HEK293 (cell line): ENCODE measurements at regions not wholly inside any gene's neighbourhood (a gene's known extent, or its start where the extent isn't known, plus 50 kb on each side); places are given as distances from the start of the nearest gene placed in this dataset.

Source experiments
- CTCF ChIA-PET: fragments of 350-600 bp; formaldehyde crosslinking; extraction: SDS; loops from one replicate; lab custom pipeline; 2021; ENCODE audit warnings: antibody characterized with exemption; lab: Yijun Ruan, JAX
- POLR2A ChIA-PET: fragments of 300-600 bp; formaldehyde crosslinking; extraction: SDS; loops from one replicate; lab custom pipeline; 2020; ENCODE audit warnings: antibody characterized with exemption, inconsistent platforms; lab: Yijun Ruan, JAX
- H3K27ac ChIP-seq: fragments of 200-500 bp; sonication (Bioruptor generic); 2 replicates; pipeline ENCODE4 v1.5.1; 2014; ENCODE audit warnings: low read depth, low read length, control low read depth, inconsistent platforms; ENCODE audit errors: extremely low read depth
- H3K36me3 ChIP-seq, 2 experiments: fragments of 200-500 bp in 1 of 2; sonication (Bioruptor generic) in 1 of 2; 1 replicate in 1 of 2; 2 replicates in 1 of 2; pipeline ENCODE4 v1.5.1; 2014 to 2017; ENCODE audit warnings: inconsistent platforms in 2 of 2, low read length in 2 of 2; ENCODE audit not compliant: control insufficient read depth in 2 of 2, insufficient read depth in 1 of 2
- H3K4me1 ChIP-seq: fragments of 200-500 bp; sonication (Bioruptor generic); 2 replicates; pipeline ENCODE4 v1.5.1; 2014; ENCODE audit warnings: mild to moderate bottlenecking, low read length, inconsistent platforms; ENCODE audit not compliant: control insufficient read depth, insufficient read depth
- H3K4me3 ChIP-seq: 2 replicates; pipeline ENCODE4 v1.5.1; 2011; ENCODE audit warnings: low read depth, mild to moderate bottlenecking, control low read depth, low read length, moderate library complexity
- H3K9me3 ChIP-seq: fragments of 200-500 bp; sonication (Bioruptor generic); 2 replicates; pipeline ENCODE4 v1.5.1; 2014; ENCODE audit warnings: low read depth, low read length, inconsistent platforms; ENCODE audit not compliant: control insufficient read depth, insufficient read depth
- KLF9 ChIP-seq: fragments of 450-650 bp; formaldehyde crosslinking; IDR thresholded peaks from 2 replicates; pipeline ENCODE4 v1.5.1; 2016; ENCODE audit warnings: missing biosample characterization, missing genetic modification characterization, low read depth
- PRDM2 ChIP-seq: fragments of 450-650 bp; formaldehyde crosslinking; IDR thresholded peaks from 2 replicates; pipeline ENCODE4 v1.5.1; 2016; ENCODE audit warnings: missing biosample characterization, missing genetic modification characterization, borderline replicate concordance
- ZBTB1 ChIP-seq: fragments of 450-650 bp; formaldehyde crosslinking; IDR thresholded peaks from 2 replicates; pipeline ENCODE4 v1.5.1; 2016; ENCODE audit warnings: missing biosample characterization, missing genetic modification characterization
- ZBTB8A ChIP-seq: fragments of 450-650 bp; formaldehyde crosslinking; IDR thresholded peaks from 2 replicates; pipeline ENCODE4 v1.5.1; 2016; ENCODE audit warnings: missing biosample characterization, missing genetic modification characterization
- ZNF140 ChIP-seq: fragments of 450-650 bp; formaldehyde crosslinking; IDR thresholded peaks from 2 replicates; pipeline ENCODE4 v1.5.1; 2016; ENCODE audit warnings: missing biosample characterization, missing genetic modification characterization
- ZNF16 ChIP-seq: fragments of 450-650 bp; formaldehyde crosslinking; IDR thresholded peaks from 2 replicates; pipeline ENCODE4 v1.5.1; 2016; ENCODE audit warnings: low read depth, missing biosample characterization, missing genetic modification characterization
- ZNF18 ChIP-seq: fragments of 450-650 bp; formaldehyde crosslinking; IDR thresholded peaks from 2 replicates; pipeline ENCODE4 v1.5.1; 2016; ENCODE audit warnings: missing biosample characterization, missing genetic modification characterization
- ZNF416 ChIP-seq: fragments of 450-650 bp; formaldehyde crosslinking; IDR thresholded peaks from 2 replicates; pipeline ENCODE4 v1.5.1; 2016; ENCODE audit warnings: missing biosample characterization, missing genetic modification characterization
- ZNF548 ChIP-seq: fragments of 450-650 bp; formaldehyde crosslinking; IDR thresholded peaks from 2 replicates; pipeline ENCODE4 v1.5.1; 2016; ENCODE audit warnings: missing biosample characterization, missing genetic modification characterization
- ZNF560 ChIP-seq: fragments of 450-650 bp; formaldehyde crosslinking; IDR thresholded peaks from 2 replicates; pipeline ENCODE4 v1.5.1; 2017; ENCODE audit warnings: missing biosample characterization, missing genetic modification characterization, borderline replicate concordance
- ZNF596 ChIP-seq: fragments of 450-650 bp; IDR thresholded peaks from 2 replicates; pipeline ENCODE4 v1.5.0; 2018; ENCODE audit warnings: missing biosample characterization, mild to moderate bottlenecking, missing genetic modification characterization, moderate library complexity
- ZNF623 ChIP-seq: fragments of 450-650 bp; formaldehyde crosslinking; IDR thresholded peaks from 2 replicates; pipeline ENCODE4 v1.5.1; 2016; ENCODE audit warnings: missing biosample characterization, missing genetic modification characterization
- TF ChIP-seq, protein P1 (sequence below): fragments of 450-650 bp; formaldehyde crosslinking; IDR thresholded peaks from 2 replicates; pipeline ENCODE4 v1.5.1; 2016; ENCODE audit warnings: missing biosample characterization, missing genetic modification characterization

DNA sequence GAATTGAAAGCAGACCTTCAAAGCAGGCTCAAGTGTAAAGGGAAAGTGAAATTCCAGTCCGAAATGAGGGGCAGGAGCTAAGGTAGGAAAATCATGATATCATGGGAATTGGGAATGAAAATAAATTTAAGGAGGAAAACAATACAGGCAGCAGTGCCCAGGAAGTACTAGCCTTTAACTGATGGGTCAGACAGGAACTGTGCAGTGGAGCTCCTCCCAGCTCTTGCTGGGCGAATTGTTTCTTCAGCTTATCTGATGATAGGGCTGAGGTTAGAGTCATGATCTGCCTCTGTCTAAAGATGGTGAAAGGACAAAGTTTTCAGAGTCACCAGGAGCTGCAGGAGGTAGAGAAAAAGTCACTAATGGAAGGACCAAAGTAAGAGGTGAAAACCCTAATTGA is 457.9 kb upstream of the PTCHD4 start (continued):
- no peak for TF ChIP-seq ZBTB8A (tag by site-specific recombination)
- TF ChIP-seq, all 188 proteins: peak for 0

GRCh38 chr6:48567016-48567415 is 456.0 kb upstream of the PTCHD4 start:
- Histone ChIP-seq H3K4me1 (no peaks in the 10 kb centered on the region), H3K4me3 (no peak overlapping the region), H3K27ac (no peak overlapping the region), H3K36me3 (no peaks in the 10 kb centered on the region), H3K9me3 (no peaks in the 10 kb centered on the region)
- TF ChIP-seq ZNF416: no peak
- no peak for TF ChIP-seq ZNF18 (tag by site-specific recombination)
- no peak for TF ChIP-seq PRDM2 (tag by site-specific recombination)
- TF ChIP-seq, protein P1, sequence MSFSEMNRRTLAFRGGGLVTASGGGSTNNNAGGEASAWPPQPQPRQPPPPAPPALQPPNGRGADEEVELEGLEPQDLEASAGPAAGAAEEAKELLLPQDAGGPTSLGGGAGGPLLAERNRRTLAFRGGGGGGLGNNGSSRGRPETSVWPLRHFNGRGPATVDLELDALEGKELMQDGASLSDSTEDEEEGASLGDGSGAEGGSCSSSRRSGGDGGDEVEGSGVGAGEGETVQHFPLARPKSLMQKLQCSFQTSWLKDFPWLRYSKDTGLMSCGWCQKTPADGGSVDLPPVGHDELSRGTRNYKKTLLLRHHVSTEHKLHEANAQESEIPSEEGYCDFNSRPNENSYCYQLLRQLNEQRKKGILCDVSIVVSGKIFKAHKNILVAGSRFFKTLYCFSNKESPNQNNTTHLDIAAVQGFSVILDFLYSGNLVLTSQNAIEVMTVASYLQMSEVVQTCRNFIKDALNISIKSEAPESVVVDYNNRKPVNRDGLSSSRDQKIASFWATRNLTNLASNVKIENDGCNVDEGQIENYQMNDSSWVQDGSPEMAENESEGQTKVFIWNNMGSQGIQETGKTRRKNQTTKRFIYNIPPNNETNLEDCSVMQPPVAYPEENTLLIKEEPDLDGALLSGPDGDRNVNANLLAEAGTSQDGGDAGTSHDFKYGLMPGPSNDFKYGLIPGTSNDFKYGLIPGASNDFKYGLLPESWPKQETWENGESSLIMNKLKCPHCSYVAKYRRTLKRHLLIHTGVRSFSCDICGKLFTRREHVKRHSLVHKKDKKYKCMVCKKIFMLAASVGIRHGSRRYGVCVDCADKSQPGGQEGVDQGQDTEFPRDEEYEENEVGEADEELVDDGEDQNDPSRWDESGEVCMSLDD (tag by site-specific recombination): no peak
- TF ChIP-seq KLF9 (tag by site-specific recombination): no peak
- no peak for TF ChIP-seq ZNF16 (tag by site-specific recombination)
- no peak for TF ChIP-seq ZNF548 (tag by site-specific recombination)
- TF ChIP-seq ZNF560 (tag by site-specific recombination): no peak
- no peak for TF ChIP-seq ZBTB1
- TF ChIP-seq ZNF623 (tag by site-specific recombination): no peak
- no peak for TF ChIP-seq ZNF596 (tag by site-specific recombination)
- TF ChIP-seq ZNF140 (tag by site-specific recombination): no peak
- ChIA-PET POLR2A (interaction anchor here (0.6 kb wide), 1 partner anchor 14 kb away, joined by 3 read pairs; no protein-coding TSS in a partner anchor), CTCF (no interaction called here)
